Nephron progenitor cell (in vitro differentiated cells): ENCODE measurements at regions not wholly inside any gene's neighbourhood (a gene's known extent, or its start where the extent isn't known, plus 50 kb on each side); places are given as distances from the start of the nearest gene placed in this dataset.
"Not testable (repeated sequence)": the region's sequence is repeated elsewhere in the genome, so short reads cannot be mapped to it uniquely, and the experiment has no call there.

Source experiments
- DNase-seq: peaks from one replicate; pipeline ENCODE4 v3.0.0; 2021
- H3K27ac Mint-ChIP-seq: 2 replicates; pipeline ENCODE4 v1.8.0; 2021; ENCODE audit warnings: mild to moderate bottlenecking, moderate library complexity, mixed read lengths
- H3K27me3 Mint-ChIP-seq: 2 replicates; pipeline ENCODE4 v1.8.0; 2021; ENCODE audit warnings: mild to moderate bottlenecking, low read depth, mixed read lengths; ENCODE audit not compliant: poor library complexity
- H3K36me3 Mint-ChIP-seq: 2 replicates; pipeline ENCODE4 v1.8.0; 2021; ENCODE audit warnings: low read depth, mixed read lengths
- H3K4me1 Mint-ChIP-seq: 2 replicates; pipeline ENCODE4 v1.8.0; 2021; ENCODE audit warnings: mixed read lengths
- H3K4me3 Mint-ChIP-seq: 2 replicates; pipeline ENCODE4 v1.8.0; 2021; ENCODE audit warnings: mild to moderate bottlenecking, moderate library complexity, mixed read lengths
- H3K9me3 Mint-ChIP-seq: 2 replicates; pipeline ENCODE4 v1.8.0; 2021; ENCODE audit warnings: mild to moderate bottlenecking, moderate library complexity, mixed read lengths
- TF ChIP-seq, protein P1 (sequence below): fragments of 200-600 bp; sonication (generic); IDR thresholded peaks from 2 replicates; pipeline ENCODE4 v1.5.0; 2021; ENCODE audit warnings: antibody characterized with exemption

DNA sequence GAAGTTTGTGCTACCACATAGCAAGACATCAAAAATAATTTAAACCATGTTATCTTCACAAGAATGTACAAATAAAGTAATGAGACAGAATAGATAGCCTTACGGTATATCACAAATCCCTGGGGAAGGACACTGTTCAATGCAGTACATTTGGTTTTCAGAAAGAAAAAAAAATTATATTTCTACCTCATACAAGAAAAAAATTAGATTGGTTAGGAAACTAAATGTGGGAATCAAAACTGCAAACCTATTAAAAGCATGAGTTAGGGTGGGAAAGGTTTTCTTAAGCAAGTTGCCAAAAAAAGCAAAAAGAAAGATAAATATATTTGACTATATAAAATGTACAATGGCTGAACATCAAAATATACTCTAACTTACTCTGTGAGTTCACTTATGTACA lies 201.9 kb upstream of the NREP start:
- peaks cover 20% of the 10 kb centered on the region for H3K4me1 Mint-ChIP-seq
- H3K27ac Mint-ChIP-seq, result no peak overlapping the region

DNA sequence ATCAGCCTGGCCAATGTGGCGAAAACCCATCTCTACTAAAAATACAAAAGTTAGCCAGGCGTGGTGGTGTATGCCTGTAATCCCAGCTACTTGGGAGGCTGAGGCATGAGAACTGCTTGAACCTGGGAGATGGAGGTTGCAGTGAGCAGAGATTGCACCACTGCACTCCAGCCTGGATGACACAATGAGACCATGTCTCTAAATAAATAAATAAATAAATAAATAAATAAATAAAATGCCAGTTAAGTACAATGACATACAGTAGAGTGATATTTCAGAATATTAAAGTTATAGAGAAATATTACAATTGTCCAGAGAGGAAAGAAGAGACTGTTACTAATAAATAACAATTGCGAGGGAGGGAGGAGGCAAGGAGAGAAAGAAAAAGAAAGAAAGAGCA lies 199.8 kb upstream of the NREP start:
- not testable (repeated sequence) for H3K36me3 Mint-ChIP-seq, H3K4me3 Mint-ChIP-seq, DNase-seq, H3K27me3 Mint-ChIP-seq, H3K9me3 Mint-ChIP-seq, H3K4me1 Mint-ChIP-seq, H3K27ac Mint-ChIP-seq

More for the DNA sequence above, 201.9 kb upstream of the NREP start:
- Mint-ChIP-seq H3K9me3 (no peaks in the 10 kb centered on the region), H3K4me3 (no peak overlapping the region), H3K36me3 (no peaks in the 10 kb centered on the region), H3K27me3 (no peaks in the 10 kb centered on the region)
- TF ChIP-seq, protein P1, sequence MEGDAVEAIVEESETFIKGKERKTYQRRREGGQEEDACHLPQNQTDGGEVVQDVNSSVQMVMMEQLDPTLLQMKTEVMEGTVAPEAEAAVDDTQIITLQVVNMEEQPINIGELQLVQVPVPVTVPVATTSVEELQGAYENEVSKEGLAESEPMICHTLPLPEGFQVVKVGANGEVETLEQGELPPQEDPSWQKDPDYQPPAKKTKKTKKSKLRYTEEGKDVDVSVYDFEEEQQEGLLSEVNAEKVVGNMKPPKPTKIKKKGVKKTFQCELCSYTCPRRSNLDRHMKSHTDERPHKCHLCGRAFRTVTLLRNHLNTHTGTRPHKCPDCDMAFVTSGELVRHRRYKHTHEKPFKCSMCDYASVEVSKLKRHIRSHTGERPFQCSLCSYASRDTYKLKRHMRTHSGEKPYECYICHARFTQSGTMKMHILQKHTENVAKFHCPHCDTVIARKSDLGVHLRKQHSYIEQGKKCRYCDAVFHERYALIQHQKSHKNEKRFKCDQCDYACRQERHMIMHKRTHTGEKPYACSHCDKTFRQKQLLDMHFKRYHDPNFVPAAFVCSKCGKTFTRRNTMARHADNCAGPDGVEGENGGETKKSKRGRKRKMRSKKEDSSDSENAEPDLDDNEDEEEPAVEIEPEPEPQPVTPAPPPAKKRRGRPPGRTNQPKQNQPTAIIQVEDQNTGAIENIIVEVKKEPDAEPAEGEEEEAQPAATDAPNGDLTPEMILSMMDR, result no peak
- no peak for DNase-seq

DNA sequence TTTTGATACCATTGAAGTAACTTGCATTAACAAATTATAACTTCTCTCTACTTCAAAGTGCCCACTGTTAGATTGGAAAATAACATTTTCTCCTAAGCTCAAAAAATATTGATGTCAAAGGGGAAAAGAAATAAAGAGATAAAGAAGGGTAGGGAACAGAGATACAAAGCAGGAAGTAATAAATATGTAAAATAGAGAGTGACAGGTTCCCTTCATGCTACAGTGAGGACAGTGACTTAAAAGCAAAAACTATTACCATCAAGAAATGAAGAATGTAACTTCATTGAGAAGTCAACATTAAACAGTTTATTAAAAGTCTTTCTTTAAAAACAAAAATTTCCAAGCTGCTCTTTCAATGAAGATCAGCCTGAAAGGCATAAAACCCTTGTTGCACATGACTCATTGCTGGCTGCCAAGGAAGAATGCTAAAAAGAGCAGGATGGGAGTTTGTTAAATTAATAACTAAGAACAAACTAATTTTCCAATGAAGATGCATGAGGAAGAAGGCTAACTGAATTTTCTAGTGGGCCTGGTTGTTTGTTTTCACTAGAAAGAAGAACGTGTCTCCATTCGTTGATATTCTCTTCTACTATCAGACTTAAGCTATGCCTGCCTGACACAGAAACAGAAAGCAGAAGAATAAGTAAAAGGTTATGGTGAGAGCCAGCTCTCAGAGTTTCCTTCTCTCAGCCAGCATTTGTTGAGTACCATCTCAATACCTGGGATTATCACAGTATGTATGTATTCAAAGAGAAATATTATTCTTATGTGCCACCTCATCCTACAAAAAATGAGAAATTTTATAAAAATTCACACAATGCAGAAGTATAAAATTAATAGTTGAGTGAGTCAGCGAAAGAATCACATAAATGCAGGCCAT lies 197.8 kb upstream of the NREP start:
- TF ChIP-seq, protein P1, result no peak
- H3K4me1 Mint-ChIP-seq, result no peaks in the 10 kb centered on the region
- no peak overlapping the region for H3K4me3 Mint-ChIP-seq
- H3K27me3 Mint-ChIP-seq, result no peaks in the 10 kb centered on the region
- no peaks in the 10 kb centered on the region for H3K9me3 Mint-ChIP-seq
- H3K27ac Mint-ChIP-seq, result no peak overlapping the region
- no peak for DNase-seq
- no peaks in the 10 kb centered on the region for H3K36me3 Mint-ChIP-seq

DNA sequence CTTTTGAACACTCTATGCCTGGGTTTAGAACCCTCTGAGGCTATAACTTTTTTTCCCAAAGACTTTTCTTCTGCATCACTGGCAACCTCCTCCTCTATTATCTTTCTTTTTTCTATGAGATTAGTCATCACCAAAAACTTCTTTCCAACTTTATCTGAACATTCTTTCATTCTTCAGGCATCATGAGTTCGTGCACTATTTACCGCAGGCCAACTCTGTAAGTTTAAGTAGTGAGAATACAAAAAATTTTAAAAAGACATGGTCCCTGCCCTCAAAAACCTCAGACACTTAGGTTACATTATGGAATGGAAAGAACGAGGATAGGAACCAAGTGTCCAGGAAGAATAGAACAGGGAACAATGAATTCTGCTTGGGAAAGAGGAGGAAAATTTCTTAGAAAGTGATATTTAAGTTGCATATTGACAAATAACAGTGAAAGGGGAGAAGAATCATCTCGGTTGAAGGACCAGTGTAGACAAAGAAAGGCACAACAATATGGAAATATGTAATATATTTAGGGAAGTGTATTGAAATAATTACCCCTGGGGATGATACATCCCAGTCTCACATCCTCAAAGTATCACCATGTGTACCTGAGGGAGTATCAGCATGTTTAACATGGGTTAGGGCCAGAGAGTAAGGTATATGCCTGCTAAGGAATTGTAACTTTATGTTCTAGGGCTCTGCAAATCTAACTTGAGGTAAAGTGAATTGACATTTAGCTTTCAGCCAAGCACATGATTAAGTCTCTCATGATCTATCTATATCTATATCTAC lies 196.5 kb upstream of the NREP start:
- Mint-ChIP-seq H3K9me3 (no peaks in the 10 kb centered on the region), H3K4me3 (no peak overlapping the region), H3K4me1 (no peaks in the 10 kb centered on the region), H3K27me3 (no peaks in the 10 kb centered on the region), H3K27ac (no peak overlapping the region), H3K36me3 (no peaks in the 10 kb centered on the region)
- no peak for DNase-seq
- TF ChIP-seq, protein P1, result no peak

DNA sequence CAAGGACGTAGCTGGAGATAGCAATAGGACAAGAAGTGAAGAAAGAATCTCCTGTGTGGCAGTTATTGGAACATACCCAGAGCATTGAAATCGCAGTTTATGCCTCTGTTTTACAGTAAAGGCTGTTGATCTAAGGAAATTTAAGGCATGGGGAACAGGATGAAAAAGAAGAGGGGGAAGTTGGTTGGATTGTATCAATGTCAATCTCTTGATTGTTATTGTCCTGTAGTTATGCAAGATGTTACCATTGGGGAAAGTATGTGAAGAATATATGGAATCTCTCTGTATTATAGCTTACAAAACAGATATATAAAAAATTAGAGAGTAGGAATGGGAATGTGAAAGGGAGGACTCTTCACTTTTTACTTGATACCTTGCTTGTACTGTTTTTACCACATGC lies 195.6 kb upstream of the NREP start:
- Mint-ChIP-seq H3K4me1 (no peaks in the 10 kb centered on the region), H3K4me3 (no peak overlapping the region), H3K27me3 (no peaks in the 10 kb centered on the region), H3K9me3 (no peaks in the 10 kb centered on the region), H3K36me3 (no peaks in the 10 kb centered on the region), H3K27ac (no peak overlapping the region)
- DNase-seq, result no peak
- TF ChIP-seq, protein P1, result no peak

DNA sequence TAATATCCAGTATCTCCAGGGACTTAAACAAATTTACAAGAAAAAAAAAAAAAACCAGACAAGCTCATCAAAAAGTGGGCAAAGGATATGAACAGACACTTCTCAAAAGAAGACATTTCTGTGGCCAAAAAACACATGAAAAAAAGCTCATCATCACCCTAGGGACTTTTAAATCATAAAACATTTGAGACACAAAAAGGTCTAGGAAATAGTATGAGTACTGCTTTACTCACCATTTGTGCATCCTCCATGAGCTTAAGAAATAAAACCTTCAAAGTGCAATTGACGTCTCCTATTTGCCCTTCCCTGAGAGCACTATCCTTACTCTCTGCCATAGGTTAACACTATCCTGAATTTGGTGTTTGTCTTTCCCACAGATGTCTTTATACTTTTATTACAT lies 193.7 kb upstream of the NREP start:
- H3K27me3 Mint-ChIP-seq, result no peaks in the 10 kb centered on the region
- no peaks in the 10 kb centered on the region for H3K4me1 Mint-ChIP-seq
- H3K27ac Mint-ChIP-seq, result no peak overlapping the region
- no peaks in the 10 kb centered on the region for H3K9me3 Mint-ChIP-seq
- H3K4me3 Mint-ChIP-seq, result no peak overlapping the region
- TF ChIP-seq, protein P1, result no peak
- no peak for DNase-seq
- H3K36me3 Mint-ChIP-seq, result no peaks in the 10 kb centered on the region
